ENCODE measurements at regions not wholly inside any gene's neighbourhood (a gene's known extent, or its start where the extent isn't known, plus 50 kb on each side); places are given as distances from the start of the nearest gene placed in this dataset.

DNA sequence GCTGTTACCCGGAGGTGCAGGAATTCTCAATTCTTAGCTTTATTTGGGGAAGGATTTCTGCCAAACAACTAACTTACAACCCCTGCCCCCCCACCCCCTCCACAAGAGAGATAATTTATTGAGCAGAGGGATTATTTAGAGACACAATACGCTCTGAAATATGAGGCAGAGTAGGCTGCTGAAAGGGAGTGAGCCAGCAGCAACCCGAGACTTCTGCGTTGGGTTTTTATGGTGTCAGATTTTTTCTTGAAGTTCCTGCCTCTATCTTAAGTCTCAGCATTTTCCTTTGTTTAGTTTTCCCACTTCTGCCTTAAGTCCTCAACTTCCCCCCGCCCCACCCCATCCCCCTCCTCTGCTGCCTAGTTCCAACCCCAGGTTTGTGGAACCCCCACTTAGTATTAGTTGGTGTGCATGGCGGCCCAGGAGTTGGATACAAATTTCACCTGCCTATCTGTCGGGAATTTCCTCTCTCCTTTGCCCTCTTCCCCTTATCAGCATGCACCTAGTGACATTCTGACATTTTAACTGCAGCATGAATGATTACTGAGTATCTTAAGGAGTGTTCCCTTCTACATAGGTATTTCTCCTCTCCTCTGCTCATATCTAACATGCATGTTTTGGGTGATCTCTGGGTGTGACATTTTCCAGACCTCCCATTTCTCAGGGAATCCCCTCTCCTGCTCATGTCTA lies 1635.9 kb upstream of the LRRTM1 start:
- in situ Hi-C loops (cut with HindIII; ENCODE audit: low sequenced_read_pairs), result no loop called here
- no peak for DNase-seq (ENCODE audit: low read depth, low spot score)
- TF ChIP-seq, protein P1, sequence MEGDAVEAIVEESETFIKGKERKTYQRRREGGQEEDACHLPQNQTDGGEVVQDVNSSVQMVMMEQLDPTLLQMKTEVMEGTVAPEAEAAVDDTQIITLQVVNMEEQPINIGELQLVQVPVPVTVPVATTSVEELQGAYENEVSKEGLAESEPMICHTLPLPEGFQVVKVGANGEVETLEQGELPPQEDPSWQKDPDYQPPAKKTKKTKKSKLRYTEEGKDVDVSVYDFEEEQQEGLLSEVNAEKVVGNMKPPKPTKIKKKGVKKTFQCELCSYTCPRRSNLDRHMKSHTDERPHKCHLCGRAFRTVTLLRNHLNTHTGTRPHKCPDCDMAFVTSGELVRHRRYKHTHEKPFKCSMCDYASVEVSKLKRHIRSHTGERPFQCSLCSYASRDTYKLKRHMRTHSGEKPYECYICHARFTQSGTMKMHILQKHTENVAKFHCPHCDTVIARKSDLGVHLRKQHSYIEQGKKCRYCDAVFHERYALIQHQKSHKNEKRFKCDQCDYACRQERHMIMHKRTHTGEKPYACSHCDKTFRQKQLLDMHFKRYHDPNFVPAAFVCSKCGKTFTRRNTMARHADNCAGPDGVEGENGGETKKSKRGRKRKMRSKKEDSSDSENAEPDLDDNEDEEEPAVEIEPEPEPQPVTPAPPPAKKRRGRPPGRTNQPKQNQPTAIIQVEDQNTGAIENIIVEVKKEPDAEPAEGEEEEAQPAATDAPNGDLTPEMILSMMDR (IDR thresholded peaks at IDR 0.05; ENCODE audit: low read depth, low read length), result no peak
- H3K4me3 ChIP-seq (ENCODE audit: low read depth, low read length), result no peak overlapping the region

DNA sequence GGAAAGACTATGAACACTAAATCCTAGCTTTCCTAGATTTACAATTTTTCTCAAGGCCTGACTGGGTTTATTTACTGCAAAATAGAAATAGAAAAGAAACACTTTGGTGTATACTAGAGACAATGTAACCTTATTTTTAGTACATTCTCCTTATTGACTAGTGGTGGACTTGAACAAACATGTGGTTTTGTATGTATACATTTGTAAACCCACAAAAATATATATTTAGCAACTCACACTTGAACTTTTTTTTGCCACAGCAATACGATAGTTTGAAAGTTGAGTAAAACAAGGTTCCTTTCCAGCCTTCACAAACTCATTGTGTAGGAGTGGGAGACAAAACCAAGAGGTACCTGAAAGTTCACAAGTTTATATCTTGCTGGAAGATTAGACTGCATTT lies 1633.4 kb upstream of the LRRTM1 start:
- DNase-seq (ENCODE audit: low read depth, low spot score), result no peak
- no peak overlapping the region for H3K4me3 ChIP-seq (ENCODE audit: low read depth, low read length)
- in situ Hi-C loops (cut with HindIII; ENCODE audit: low sequenced_read_pairs), result no loop called here
- TF ChIP-seq, protein P1 (IDR thresholded peaks at IDR 0.05; ENCODE audit: low read depth, low read length), result no peak

DNA sequence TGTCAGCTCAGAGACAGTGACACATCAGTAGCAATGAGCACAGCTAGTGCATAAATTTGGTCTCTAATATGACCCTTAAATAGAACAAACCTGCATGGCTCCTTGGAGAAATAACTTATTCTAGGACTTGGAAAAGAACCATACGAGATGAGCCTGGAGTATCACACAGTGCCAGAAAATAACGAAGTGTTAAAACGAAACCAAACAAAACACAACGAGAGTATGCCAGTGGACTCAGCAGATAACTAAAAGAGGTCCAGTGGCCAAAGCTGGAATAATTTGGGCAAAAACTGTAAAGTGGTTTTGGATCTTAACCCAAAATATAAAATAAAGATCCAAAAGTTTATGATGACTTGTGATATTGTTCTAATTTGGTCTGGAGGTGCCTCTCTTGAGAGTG lies 1599.0 kb upstream of the LRRTM1 start:
- in situ Hi-C loops (cut with HindIII; ENCODE audit: low sequenced_read_pairs), result no loop called here
- TF ChIP-seq, protein P1 (IDR thresholded peaks at IDR 0.05; ENCODE audit: low read depth, low read length), result no peak
- H3K4me3 ChIP-seq (ENCODE audit: low read depth, low read length), result no peak overlapping the region
- DNase-seq (ENCODE audit: low read depth, low spot score), result no peak

DNA sequence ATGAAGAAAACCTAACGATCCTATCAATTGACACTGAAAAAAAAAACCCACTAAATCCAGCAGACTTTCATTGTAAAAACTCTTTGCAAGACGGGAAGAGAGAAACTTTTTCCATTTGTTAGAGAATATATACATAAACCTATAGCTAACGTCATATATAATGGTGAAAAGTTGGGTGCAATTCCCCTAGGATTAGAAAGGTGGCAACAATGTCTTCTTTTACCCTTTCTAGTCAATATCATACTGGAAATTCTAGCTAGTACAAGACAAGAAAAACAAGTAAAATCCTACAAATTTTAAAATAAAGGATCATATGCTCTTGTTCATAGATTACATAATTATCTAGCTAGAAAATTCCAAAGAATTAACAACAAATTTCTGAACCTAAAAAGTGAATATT lies 1596.5 kb upstream of the LRRTM1 start:
- in situ Hi-C loops (cut with HindIII; ENCODE audit: low sequenced_read_pairs), result no loop called here
- H3K4me3 ChIP-seq (ENCODE audit: low read depth, low read length), result no peak overlapping the region
- TF ChIP-seq, protein P1 (IDR thresholded peaks at IDR 0.05; ENCODE audit: low read depth, low read length), result no peak
- no peak for DNase-seq (ENCODE audit: low read depth, low spot score)

DNA sequence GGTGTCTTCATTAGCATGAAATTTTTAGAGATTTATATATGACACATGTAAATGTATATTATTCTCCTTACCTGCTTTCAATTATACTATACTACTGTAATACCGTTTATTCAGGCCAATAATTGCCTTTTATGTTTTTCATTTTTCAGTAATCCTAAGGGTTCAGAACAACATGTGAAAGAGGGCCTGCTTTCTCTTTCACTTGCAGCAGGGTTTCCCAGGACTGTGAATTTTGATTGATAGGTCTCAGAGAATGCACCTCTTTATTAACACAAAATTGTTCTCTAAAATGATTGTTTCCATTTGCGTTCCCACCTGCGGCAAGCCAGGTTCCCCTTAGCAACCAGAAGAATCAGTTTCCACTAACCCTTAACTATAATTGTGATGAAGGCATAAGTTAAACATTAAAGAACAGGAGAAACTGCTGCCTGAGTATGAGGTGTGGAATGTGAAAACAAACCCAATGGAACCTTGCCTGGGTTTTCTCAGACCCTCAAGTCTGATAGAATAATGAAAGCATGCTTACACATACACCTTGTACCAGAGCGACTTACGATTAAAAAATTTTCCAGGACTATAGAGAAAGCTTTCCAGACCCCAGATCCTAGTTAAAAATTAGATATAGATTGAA lies 1591.2 kb upstream of the LRRTM1 start:
- TF ChIP-seq, protein P1 (IDR thresholded peaks at IDR 0.05; ENCODE audit: low read depth, low read length), result no peak
- no peak overlapping the region for H3K4me3 ChIP-seq (ENCODE audit: low read depth, low read length)
- in situ Hi-C loops (cut with HindIII; ENCODE audit: low sequenced_read_pairs), result no loop called here
- no peak for DNase-seq (ENCODE audit: low read depth, low spot score)

DNA sequence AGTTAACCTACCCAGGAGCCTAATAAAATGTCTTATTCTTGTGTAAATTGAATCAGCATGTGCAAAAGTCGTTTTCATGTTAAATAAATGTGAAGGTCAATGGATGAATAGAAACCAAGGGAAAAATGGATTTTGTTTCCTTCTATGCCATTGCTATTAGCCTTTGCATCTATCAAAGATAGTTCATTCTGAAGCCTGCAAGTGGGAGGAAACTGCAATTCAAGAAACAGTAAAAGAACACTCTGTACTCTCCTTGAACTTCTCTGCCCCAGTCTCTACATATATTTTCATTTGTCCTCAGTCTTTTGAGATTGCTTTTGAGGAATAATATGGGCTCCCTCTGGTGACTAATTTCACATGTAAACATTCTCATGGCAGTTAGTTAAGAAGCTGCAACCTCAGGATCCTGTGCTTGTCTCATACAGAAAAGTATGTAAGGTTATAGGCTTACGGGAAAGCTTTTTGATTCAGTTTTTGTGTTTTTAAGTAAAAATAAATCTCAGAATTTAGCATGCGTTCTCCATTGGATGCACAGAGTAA lies 1590.0 kb upstream of the LRRTM1 start:
- no peak for DNase-seq (ENCODE audit: low read depth, low spot score)
- no peak overlapping the region for H3K4me3 ChIP-seq (ENCODE audit: low read depth, low read length)
- TF ChIP-seq, protein P1 (IDR thresholded peaks at IDR 0.05; ENCODE audit: low read depth, low read length), result no peak
- in situ Hi-C loops (cut with HindIII; ENCODE audit: low sequenced_read_pairs), result no loop called here

Measured in astrocyte of the spinal cord (primary cell).